ENCODE measurements at regions not wholly inside any gene's neighbourhood (a gene's known extent, or its start where the extent isn't known, plus 50 kb on each side); places are given as distances from the start of the nearest gene placed in this dataset.
A peak's percentile ranks its signal among the peaks of the same experiment; 100 is the strongest.
"Not testable (repeated sequence)": the region's sequence is repeated elsewhere in the genome, so short reads cannot be mapped to it uniquely, and the experiment has no call there.

DNA sequence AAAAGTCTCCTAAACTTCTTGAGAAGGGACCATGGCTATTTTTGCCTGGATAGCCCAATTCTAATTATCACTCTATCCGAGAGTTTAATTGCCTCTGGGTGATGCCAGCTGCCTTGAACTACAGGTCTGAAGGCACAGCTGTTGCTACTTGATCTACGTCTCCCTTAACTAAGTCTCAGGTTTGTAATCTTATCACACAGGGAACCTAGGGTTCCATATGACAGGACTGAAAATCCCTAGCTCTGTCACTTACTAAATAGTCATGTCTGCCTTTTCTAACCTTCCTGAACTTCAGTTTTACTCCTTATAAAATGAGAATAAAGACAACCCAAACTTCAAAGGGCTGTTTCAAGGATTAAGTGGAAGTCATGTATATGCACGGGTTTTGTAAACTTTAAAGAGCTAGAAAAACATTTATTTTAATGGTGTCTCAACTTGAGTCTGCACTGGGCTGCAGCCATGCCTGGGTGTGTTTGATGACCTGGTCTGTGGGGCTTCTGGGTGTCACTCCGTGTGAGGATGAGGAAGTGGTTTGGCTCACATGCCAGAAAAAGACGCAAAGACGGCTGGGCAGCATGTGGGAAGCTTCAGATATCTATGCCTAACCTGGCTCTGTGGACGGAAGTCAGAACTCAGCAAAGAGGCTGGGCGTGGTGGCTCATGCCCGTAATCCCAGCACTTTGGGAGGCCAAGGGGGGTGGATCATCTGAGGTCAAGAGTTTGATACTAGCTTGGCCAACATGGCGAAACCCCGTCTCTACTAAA, 129.3 kb upstream of the SLC44A1 start:
- no peak overlapping the region for H3K4me3 ChIP-seq (ENCODE audit: low read depth, low read length)
- DNase-seq (ENCODE audit: low read depth), result peak; percentile 79

DNA sequence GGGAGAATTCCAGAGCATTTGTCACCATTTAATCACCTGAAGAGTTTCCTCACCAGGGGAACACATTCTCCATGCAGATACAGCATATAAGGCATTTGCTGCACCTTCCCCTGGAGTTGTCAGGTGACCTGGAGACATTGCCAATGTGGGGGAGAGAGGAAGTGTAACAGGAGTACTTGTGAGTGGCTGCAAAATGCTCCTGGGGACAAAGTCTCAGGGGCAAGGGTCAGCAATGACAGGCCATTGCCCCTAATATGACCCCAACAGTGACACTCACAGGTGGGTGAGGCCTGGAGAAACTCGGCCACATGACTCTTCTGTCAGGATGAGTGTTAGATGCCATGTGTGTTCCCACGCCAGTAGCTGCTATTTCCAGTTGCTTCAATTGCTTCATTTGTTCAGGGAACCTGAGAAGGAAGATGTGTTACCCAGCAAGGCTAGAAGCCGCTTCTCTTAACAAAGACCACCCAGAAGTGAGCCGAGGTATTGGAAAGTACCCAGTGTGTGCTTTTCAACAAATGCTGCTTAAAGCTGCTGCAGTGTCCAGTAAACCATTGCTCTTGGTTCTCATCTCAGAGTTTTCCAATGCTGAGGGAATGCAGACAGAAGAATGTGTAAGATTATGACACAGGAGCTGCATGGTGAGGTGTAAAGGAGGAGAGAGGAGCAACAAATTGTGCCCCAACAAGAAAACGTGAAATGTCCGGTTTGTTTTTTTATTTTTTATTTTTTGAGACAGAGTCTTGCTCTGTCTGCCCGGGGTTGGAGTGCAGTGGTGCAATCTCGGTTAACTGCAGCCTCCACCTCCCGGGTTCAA, 128.2 kb upstream of the SLC44A1 start:
- no peak for DNase-seq (ENCODE audit: low read depth)
- TF ChIP-seq, protein P1, sequence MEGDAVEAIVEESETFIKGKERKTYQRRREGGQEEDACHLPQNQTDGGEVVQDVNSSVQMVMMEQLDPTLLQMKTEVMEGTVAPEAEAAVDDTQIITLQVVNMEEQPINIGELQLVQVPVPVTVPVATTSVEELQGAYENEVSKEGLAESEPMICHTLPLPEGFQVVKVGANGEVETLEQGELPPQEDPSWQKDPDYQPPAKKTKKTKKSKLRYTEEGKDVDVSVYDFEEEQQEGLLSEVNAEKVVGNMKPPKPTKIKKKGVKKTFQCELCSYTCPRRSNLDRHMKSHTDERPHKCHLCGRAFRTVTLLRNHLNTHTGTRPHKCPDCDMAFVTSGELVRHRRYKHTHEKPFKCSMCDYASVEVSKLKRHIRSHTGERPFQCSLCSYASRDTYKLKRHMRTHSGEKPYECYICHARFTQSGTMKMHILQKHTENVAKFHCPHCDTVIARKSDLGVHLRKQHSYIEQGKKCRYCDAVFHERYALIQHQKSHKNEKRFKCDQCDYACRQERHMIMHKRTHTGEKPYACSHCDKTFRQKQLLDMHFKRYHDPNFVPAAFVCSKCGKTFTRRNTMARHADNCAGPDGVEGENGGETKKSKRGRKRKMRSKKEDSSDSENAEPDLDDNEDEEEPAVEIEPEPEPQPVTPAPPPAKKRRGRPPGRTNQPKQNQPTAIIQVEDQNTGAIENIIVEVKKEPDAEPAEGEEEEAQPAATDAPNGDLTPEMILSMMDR (IDR thresholded peaks at IDR 0.05; ENCODE audit: insufficient read depth, low read depth, low read length, missing control alignments), result no peak
- no peak overlapping the region for H3K4me3 ChIP-seq (ENCODE audit: low read depth, low read length)

More for the DNA sequence above, 129.3 kb upstream of the SLC44A1 start:
- TF ChIP-seq, protein P1 (IDR thresholded peaks at IDR 0.05; ENCODE audit: insufficient read depth, low read depth, low read length, missing control alignments), result no peak

DNA sequence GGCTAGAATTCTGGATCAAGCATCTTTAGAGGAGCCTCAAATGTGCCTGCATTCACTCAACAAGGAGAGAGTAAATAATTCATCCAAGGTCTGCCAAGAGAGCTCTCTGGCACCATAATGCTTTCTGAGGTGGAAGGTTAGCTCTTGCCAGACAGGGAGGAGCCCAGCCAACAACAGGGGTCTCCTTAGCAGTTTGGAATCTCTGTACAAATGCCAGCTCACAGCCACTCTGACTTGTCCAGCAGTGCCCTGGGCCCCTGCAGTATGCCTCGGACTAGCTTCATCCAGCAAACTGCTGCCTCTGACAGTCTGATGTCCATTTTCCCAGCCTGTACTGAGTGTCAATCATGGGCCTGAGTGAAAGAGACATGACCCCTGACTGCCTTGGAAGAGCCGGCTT, 127.2 kb upstream of the SLC44A1 start:
- H3K4me3 ChIP-seq (ENCODE audit: low read depth, low read length), result no peak overlapping the region
- TF ChIP-seq, protein P1 (IDR thresholded peaks at IDR 0.05; ENCODE audit: insufficient read depth, low read depth, low read length, missing control alignments), result no peak
- DNase-seq (ENCODE audit: low read depth), result no peak

DNA sequence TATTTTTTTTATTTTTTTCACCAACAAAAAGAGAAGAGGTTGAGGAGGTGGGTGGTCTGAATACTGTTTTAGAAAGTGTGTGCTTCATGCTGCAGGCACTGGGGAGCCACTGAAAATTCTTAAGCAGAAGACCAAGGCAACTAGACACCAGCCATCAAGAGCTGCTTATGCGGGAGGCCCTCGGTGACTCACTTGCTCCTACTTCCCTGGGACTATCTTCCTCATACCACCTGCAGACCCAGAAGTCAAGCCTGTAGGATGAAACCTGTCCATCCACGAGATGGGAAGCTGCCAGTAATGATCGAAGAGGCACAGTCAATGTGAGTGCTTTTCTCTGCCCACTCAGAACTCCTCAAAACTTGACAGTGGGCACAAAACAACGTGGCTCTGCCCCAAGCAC, 125.8 kb upstream of the SLC44A1 start:
- TF ChIP-seq, protein P1 (IDR thresholded peaks at IDR 0.05; ENCODE audit: insufficient read depth, low read depth, low read length, missing control alignments), result no peak
- H3K4me3 ChIP-seq (ENCODE audit: low read depth, low read length), result no peak overlapping the region
- no peak for DNase-seq (ENCODE audit: low read depth)

- TF ChIP-seq, protein P1 (IDR thresholded peaks at IDR 0.05; ENCODE audit: insufficient read depth, low read depth, low read length, missing control alignments), result no peak
- H3K4me3 ChIP-seq (ENCODE audit: low read depth, low read length), result no peak overlapping the region
- no peak for DNase-seq (ENCODE audit: low read depth)
Measured at GRCh38 chr9:105119156-105119555, 125.3 kb upstream of the SLC44A1 start.

- TF ChIP-seq, protein P1 (IDR thresholded peaks at IDR 0.05; ENCODE audit: insufficient read depth, low read depth, low read length, missing control alignments), result no peak
- no peak for DNase-seq (ENCODE audit: low read depth)
- no peak overlapping the region for H3K4me3 ChIP-seq (ENCODE audit: low read depth, low read length)
Measured at GRCh38 chr9:105121861-105122430, 122.5 kb upstream of the SLC44A1 start.

DNA sequence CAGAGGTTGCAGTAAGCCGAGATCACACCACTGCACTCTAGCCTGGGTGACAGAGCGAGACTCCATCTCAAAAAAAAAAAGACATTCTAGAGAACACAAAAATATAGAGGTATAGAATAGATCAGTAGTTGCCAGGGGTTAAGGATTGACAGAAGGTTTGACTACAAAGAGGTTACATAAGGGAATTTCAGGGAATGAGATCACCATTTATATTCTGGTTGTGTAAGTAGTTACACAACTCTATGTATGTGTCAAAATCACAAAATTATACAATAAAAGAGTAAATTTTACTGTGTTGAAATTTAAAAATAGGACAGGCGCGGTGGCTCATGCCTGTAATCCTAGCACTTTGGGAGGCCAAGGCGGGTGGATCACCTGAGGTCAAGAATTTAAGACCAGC, 119.9 kb upstream of the SLC44A1 start:
- not testable (repeated sequence) for H3K4me3 ChIP-seq (ENCODE audit: low read depth, low read length); DNase-seq (ENCODE audit: low read depth)

Measured in GM12865 (cell line).